NCI-H1417 (cell line): ENCODE measurements at regions not wholly inside any gene's neighbourhood (a gene's known extent, or its start where the extent isn't known, plus 50 kb on each side); places are given as distances from the start of the nearest gene placed in this dataset.
"Not testable (repeated sequence)": the region's sequence is repeated elsewhere in the genome, so short reads cannot be mapped to it uniquely, and the experiment has no call there.

ENCODE experiments used
- DNase-seq, 3 experiments: peaks; one replicate each; lab custom pipeline; 2025; lab: John Stamatoyannopoulos, UW

GRCh38 chr4:85102606-85103005 is 136.1 kb upstream of the WDFY3 start:
- DNase-seq = no peak

GRCh38 chr4:85106166-85106565 is 139.7 kb upstream of the WDFY3 start:
- no peak for DNase-seq

GRCh38 chr4:85106805-85107336 is 140.4 kb upstream of the WDFY3 start:
- no peak for DNase-seq

GRCh38 chr4:85107553-85107952 is 141.1 kb upstream of the WDFY3 start:
- DNase-seq = no peak

GRCh38 chr4:85113706-85114105 is 147.2 kb upstream of the WDFY3 start:
- DNase-seq = no peak

- no peak for DNase-seq
Observed at GRCh38 chr4:85114526-85114925, 148.0 kb upstream of the WDFY3 start.

GRCh38 chr4:85116008-85116407 is 149.5 kb upstream of the WDFY3 start:
- no peak for DNase-seq

GRCh38 chr4:85125688-85126087 is 159.2 kb upstream of the WDFY3 start:
- no peak for DNase-seq

GRCh38 chr4:85126991-85127591 is 160.6 kb upstream of the WDFY3 start:
- DNase-seq = no peak

GRCh38 chr4:85127653-85128052 is 161.2 kb upstream of the WDFY3 start:
- peak in 1 of 3 experiments; percentile 13 for DNase-seq

GRCh38 chr4:85128246-85129204 is 162.0 kb upstream of the WDFY3 start:
- DNase-seq = no peak

GRCh38 chr4:85129354-85130125 is 163.1 kb upstream of the WDFY3 start:
- DNase-seq = not testable (repeated sequence)

- no peak for DNase-seq
Observed at GRCh38 chr4:85132117-85132516, 165.6 kb upstream of the WDFY3 start.

GRCh38 chr4:85132570-85132969 is 166.1 kb upstream of the WDFY3 start:
- no peak for DNase-seq

GRCh38 chr4:85139749-85140148 is 173.3 kb upstream of the WDFY3 start:
- DNase-seq = not testable (repeated sequence)

- DNase-seq = no peak
Observed at GRCh38 chr4:85142451-85142850, 176.0 kb upstream of the WDFY3 start.

- peak; percentile 62 to 91 (median 82) for DNase-seq
Observed at GRCh38 chr4:85147481-85148076, 181.1 kb upstream of the WDFY3 start.

- DNase-seq = no peak
Observed at GRCh38 chr4:85149676-85150075, 183.2 kb upstream of the WDFY3 start.

GRCh38 chr4:85151371-85151770 is 184.9 kb upstream of the WDFY3 start:
- no peak for DNase-seq

GRCh38 chr4:85151786-85152185 is 185.3 kb upstream of the WDFY3 start:
- no peak for DNase-seq

- no peak for DNase-seq
Observed at GRCh38 chr4:85152480-85152879, 186.0 kb upstream of the WDFY3 start.

- no peak for DNase-seq
Observed at GRCh38 chr4:85153221-85153620, 186.7 kb upstream of the WDFY3 start.
